HG03064 (cell line): ENCODE measurements at regions not wholly inside any gene's neighbourhood (a gene's known extent, or its start where the extent isn't known, plus 50 kb on each side); places are given as distances from the start of the nearest gene placed in this dataset.
"Not testable (repeated sequence)": the region's sequence is repeated elsewhere in the genome, so short reads cannot be mapped to it uniquely, and the experiment has no call there.

Experiments
- ATAC-seq: cut with Tn5 transposase; IDR thresholded peaks from one replicate; pipeline ENCODE4 v1.9.1; 2021; ENCODE audit warnings: low read depth; ENCODE audit not compliant: unreplicated experiment

- no peak for ATAC-seq
Measured at GRCh38 chr1:82094136-82094535, 293.4 kb downstream of the ADGRL2 start.

GRCh38 chr1:82091729-82092128, 291.0 kb downstream of the ADGRL2 start:
- ATAC-seq: no peak

- no peak for ATAC-seq
Measured at GRCh38 chr1:82091265-82091664, 290.5 kb downstream of the ADGRL2 start.

GRCh38 chr1:82090104-82090503, 289.4 kb downstream of the ADGRL2 start:
- ATAC-seq: no peak

- ATAC-seq: no peak
Measured at GRCh38 chr1:82086739-82087138, 286.0 kb downstream of the ADGRL2 start.

- no peak for ATAC-seq
Measured at GRCh38 chr1:82079607-82080006, 278.9 kb downstream of the ADGRL2 start.

- ATAC-seq: no peak
Measured at GRCh38 chr1:82073659-82074058, 272.9 kb downstream of the ADGRL2 start.

GRCh38 chr1:82073071-82073470, 272.3 kb downstream of the ADGRL2 start:
- ATAC-seq: no peak

- no peak for ATAC-seq
Measured at GRCh38 chr1:82065916-82066315, 265.2 kb downstream of the ADGRL2 start.

- ATAC-seq: no peak
Measured at GRCh38 chr1:82064691-82065090, 264.0 kb downstream of the ADGRL2 start.

GRCh38 chr1:82062206-82062605, 261.5 kb downstream of the ADGRL2 start:
- no peak for ATAC-seq

GRCh38 chr1:82059959-82060358, 259.2 kb downstream of the ADGRL2 start:
- ATAC-seq: no peak

GRCh38 chr1:82057011-82057410, 256.3 kb downstream of the ADGRL2 start:
- no peak for ATAC-seq

- not testable (repeated sequence) for ATAC-seq
Measured at GRCh38 chr1:82055375-82055774, 254.6 kb downstream of the ADGRL2 start.

GRCh38 chr1:82052563-82052962, 251.8 kb downstream of the ADGRL2 start:
- ATAC-seq: no peak

- ATAC-seq: no peak
Measured at GRCh38 chr1:82048596-82048995, 247.9 kb downstream of the ADGRL2 start.

GRCh38 chr1:82045221-82045620, 244.5 kb downstream of the ADGRL2 start:
- no peak for ATAC-seq

- ATAC-seq: no peak
Measured at GRCh38 chr1:82044536-82044935, 243.8 kb downstream of the ADGRL2 start.

GRCh38 chr1:82044111-82044510, 243.4 kb downstream of the ADGRL2 start:
- no peak for ATAC-seq

- no peak for ATAC-seq
Measured at GRCh38 chr1:82042306-82043060, 241.7 kb downstream of the ADGRL2 start.
